ENCODE measurements at regions not wholly inside any gene's neighbourhood (a gene's known extent, or its start where the extent isn't known, plus 50 kb on each side); places are given as distances from the start of the nearest gene placed in this dataset.

GRCh38 chr1:242754125-242754524 lies 229.6 kb upstream of the PLD5 start:
- TF ChIP-seq EZH2 (IDR thresholded peaks at IDR 0.05; ENCODE audit: low read depth, unreplicated experiment) (no peak), POLR2AphosphoS5 (IDR thresholded peaks at IDR 0.05; ENCODE audit: low read depth) (no peak), CTCF (conservative IDR thresholded peaks at IDR 0.05; ENCODE audit: low read depth in 2 of 2) (no peak), REST (IDR thresholded peaks at IDR 0.05; ENCODE audit: unreplicated experiment) (no peak), ETS1 (IDR thresholded peaks at IDR 0.05) (no peak)

All from GM23338 (cell line).